ENCODE measurements at regions not wholly inside any gene's neighbourhood (a gene's known extent, or its start where the extent isn't known, plus 50 kb on each side); places are given as distances from the start of the nearest gene placed in this dataset.

GRCh38 chr2:142478206-142478605 is 347.4 kb upstream of the LRP1B start:
- Mint-ChIP-seq H3K27me3 (ENCODE audit: insufficient read depth) (no peaks in the 10 kb centered on the region), H3K4me1 (ENCODE audit: low read depth) (no peaks in the 10 kb centered on the region), H3K9me3 (peaks cover 45% of the 10 kb centered on the region), H3K36me3 (ENCODE audit: low read depth) (no peaks in the 10 kb centered on the region), H3K27ac (no peak overlapping the region), H3K4me3 (no peak overlapping the region)
- TF ChIP-seq, protein P1, sequence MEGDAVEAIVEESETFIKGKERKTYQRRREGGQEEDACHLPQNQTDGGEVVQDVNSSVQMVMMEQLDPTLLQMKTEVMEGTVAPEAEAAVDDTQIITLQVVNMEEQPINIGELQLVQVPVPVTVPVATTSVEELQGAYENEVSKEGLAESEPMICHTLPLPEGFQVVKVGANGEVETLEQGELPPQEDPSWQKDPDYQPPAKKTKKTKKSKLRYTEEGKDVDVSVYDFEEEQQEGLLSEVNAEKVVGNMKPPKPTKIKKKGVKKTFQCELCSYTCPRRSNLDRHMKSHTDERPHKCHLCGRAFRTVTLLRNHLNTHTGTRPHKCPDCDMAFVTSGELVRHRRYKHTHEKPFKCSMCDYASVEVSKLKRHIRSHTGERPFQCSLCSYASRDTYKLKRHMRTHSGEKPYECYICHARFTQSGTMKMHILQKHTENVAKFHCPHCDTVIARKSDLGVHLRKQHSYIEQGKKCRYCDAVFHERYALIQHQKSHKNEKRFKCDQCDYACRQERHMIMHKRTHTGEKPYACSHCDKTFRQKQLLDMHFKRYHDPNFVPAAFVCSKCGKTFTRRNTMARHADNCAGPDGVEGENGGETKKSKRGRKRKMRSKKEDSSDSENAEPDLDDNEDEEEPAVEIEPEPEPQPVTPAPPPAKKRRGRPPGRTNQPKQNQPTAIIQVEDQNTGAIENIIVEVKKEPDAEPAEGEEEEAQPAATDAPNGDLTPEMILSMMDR (IDR thresholded peaks at IDR 0.05), result no peak
- DNase-seq, result no peak

DNA sequence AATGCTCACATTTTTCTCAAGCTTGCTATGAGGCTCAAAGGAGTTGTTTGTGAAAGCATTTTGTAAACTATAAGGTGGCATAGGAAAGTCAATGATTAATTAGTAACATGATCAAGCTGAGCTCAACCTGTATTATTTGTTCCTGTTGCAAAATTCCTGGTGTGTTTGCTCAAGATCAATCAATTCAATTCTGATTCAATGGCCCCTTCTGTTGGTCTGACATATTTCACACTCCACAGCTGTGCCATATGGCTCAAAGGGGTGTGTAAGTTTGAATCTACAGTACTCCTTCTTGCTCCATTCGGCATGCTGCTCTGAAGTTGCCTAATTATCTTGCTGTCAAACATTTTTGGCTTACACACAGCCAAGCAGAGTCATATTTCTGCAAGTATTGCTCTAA is 341.6 kb upstream of the LRP1B start:
- no peak overlapping the region for H3K27ac Mint-ChIP-seq
- H3K4me3 Mint-ChIP-seq, result no peak overlapping the region
- DNase-seq, result no peak
- peaks cover 2% of the 10 kb centered on the region; the same call in 1 of the 2 replicates for H3K27me3 Mint-ChIP-seq (ENCODE audit: insufficient read depth)
- no peaks in the 10 kb centered on the region for H3K4me1 Mint-ChIP-seq (ENCODE audit: low read depth)
- TF ChIP-seq, protein P1 (IDR thresholded peaks at IDR 0.05), result no peak
- peaks cover 59% of the 10 kb centered on the region for H3K9me3 Mint-ChIP-seq
- no peaks in the 10 kb centered on the region for H3K36me3 Mint-ChIP-seq (ENCODE audit: low read depth)

DNA sequence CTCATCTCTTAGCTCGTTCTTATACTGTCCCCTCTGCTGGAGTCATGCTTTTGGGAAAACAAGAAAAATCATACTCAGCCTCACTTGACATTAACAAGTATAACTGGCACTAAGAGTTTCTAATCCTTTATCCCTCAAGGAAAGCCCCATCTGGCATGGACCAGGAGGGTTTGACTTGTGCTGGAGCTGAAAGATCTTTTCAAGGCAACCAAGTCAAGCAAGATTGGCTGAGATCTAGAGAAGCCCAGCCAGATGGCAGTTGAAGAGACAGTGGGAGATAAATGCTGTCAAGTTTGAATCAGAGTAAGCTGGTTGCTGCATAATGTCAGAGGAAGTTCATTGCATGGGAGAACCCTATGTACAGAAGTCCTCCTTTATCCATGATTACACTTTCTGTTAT is 336.5 kb upstream of the LRP1B start:
- TF ChIP-seq, protein P1 (IDR thresholded peaks at IDR 0.05), result no peak
- H3K36me3 Mint-ChIP-seq (ENCODE audit: low read depth), result no peaks in the 10 kb centered on the region
- peaks cover 58% of the 10 kb centered on the region for H3K9me3 Mint-ChIP-seq
- no peak for DNase-seq
- no peak overlapping the region for H3K4me3 Mint-ChIP-seq
- H3K27me3 Mint-ChIP-seq (ENCODE audit: insufficient read depth), result peaks cover 2% of the 10 kb centered on the region; the same call in 1 of the 2 replicates
- H3K4me1 Mint-ChIP-seq (ENCODE audit: low read depth), result no peaks in the 10 kb centered on the region
- no peak overlapping the region for H3K27ac Mint-ChIP-seq

DNA sequence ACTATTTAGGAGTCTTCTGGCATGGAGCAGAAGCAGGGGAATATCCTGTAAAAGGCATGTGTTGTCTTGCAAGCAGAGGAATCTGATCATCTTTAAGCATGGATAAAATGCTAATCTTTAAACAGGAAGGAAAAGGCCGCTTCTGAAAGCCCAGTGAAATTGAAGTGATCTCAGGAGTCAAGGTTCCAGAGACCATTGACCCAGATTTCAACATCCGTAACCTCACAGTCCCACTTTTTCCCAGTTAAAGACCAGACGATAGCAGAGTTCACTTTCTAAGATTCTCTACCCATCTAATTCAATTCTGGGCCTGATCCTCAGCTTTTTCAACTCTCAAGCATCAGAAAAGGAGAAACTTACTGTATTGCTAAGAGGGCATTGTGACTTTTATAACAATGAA is 332.2 kb upstream of the LRP1B start:
- no peak overlapping the region for H3K27ac Mint-ChIP-seq
- no peak for DNase-seq
- no peaks in the 10 kb centered on the region for H3K4me1 Mint-ChIP-seq (ENCODE audit: low read depth)
- H3K27me3 Mint-ChIP-seq (ENCODE audit: insufficient read depth), result no peaks in the 10 kb centered on the region
- H3K9me3 Mint-ChIP-seq, result peaks cover 42% of the 10 kb centered on the region
- no peaks in the 10 kb centered on the region for H3K36me3 Mint-ChIP-seq (ENCODE audit: low read depth)
- TF ChIP-seq, protein P1 (IDR thresholded peaks at IDR 0.05), result no peak
- no peak overlapping the region for H3K4me3 Mint-ChIP-seq

DNA sequence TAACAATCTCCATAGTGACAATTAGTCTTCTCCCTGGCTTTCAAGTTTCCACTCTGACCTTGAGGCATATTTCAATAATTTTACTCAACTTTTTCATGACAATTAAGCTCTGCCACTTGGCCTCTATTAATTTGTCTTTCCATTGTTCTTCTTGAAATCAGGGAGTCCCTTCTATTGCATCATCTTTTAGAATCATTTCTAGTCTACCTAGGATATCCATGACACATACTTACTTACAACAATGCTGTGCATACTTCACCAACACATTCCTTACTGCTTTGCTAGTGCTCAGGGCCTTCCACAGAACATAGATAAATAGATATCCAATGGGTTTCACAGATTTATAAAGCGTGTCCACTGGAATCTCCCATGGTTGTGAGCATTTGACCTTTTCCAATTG is 331.5 kb upstream of the LRP1B start:
- TF ChIP-seq, protein P1 (IDR thresholded peaks at IDR 0.05), result no peak
- H3K9me3 Mint-ChIP-seq, result peaks cover 44% of the 10 kb centered on the region
- H3K36me3 Mint-ChIP-seq (ENCODE audit: low read depth), result no peaks in the 10 kb centered on the region
- no peak overlapping the region for H3K4me3 Mint-ChIP-seq
- H3K27ac Mint-ChIP-seq, result no peak overlapping the region
- H3K27me3 Mint-ChIP-seq (ENCODE audit: insufficient read depth), result no peaks in the 10 kb centered on the region
- no peak for DNase-seq
- H3K4me1 Mint-ChIP-seq (ENCODE audit: low read depth), result no peaks in the 10 kb centered on the region

GRCh38 chr2:142445551-142446072 is 314.8 kb upstream of the LRP1B start:
- H3K4me1 Mint-ChIP-seq (ENCODE audit: low read depth), result no peaks in the 10 kb centered on the region
- H3K36me3 Mint-ChIP-seq (ENCODE audit: low read depth), result no peaks in the 10 kb centered on the region
- H3K27ac Mint-ChIP-seq, result no peak overlapping the region
- H3K27me3 Mint-ChIP-seq (ENCODE audit: insufficient read depth), result no peaks in the 10 kb centered on the region
- no peak overlapping the region for H3K4me3 Mint-ChIP-seq
- no peak for DNase-seq
- TF ChIP-seq, protein P1 (IDR thresholded peaks at IDR 0.05), result no peak
- H3K9me3 Mint-ChIP-seq, result peaks cover 38% of the 10 kb centered on the region

All from HFFc6 (cell line).